Neural progenitor cell (in vitro differentiated cells): ENCODE measurements at regions not wholly inside any gene's neighbourhood (a gene's known extent, or its start where the extent isn't known, plus 50 kb on each side); places are given as distances from the start of the nearest gene placed in this dataset.

Experiments
- CTCF ChIP-seq: fragments of 200-600 bp; sonication (generic); IDR thresholded peaks from 2 replicates; pipeline ENCODE4 v1.5.1; 2017; ENCODE audit warnings: antibody characterized with exemption, mild to moderate bottlenecking
- EZH2phosphoT487 ChIP-seq: fragments of 200-600 bp; sonication (generic); IDR thresholded peaks from 2 replicates; pipeline ENCODE4 v1.6.1; 2017; ENCODE audit warnings: antibody characterized with exemption

DNA sequence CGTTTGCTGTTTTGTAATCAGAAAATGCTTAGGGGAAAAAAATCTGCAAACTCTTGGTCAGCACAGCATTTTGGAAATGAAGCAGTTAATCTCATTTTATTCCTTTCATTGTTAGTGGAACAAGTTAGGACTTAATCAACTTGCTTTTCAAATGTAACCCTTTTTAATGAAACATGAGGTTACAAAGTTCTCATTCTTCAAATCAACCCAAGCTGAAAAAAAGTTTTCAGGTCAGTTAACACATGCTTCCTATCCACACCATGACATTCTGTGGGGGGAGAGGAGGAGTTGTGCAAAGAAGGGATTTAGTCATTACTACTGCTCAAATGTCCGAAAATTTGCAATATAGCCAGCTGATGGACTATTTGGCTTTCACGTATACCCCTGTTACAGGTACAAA is 283.2 kb upstream of the LYPLAL1 start:
- TF ChIP-seq CTCF: no peak
- no peak for TF ChIP-seq EZH2phosphoT487
